Fibroblast of lung (primary cell): ENCODE measurements at regions not wholly inside any gene's neighbourhood (a gene's known extent, or its start where the extent isn't known, plus 50 kb on each side); places are given as distances from the start of the nearest gene placed in this dataset.

Source experiments
- DNase-seq, 2 donors: peaks; one replicate each; pipeline versions ENCODE4 v3.0.0 to v3.0.0-alpha.2; 2010; ENCODE audit warnings: low read depth in 2 of 2
- H2AFZ ChIP-seq: 2 replicates; pipeline ENCODE4 v1.5.1; 2012; ENCODE audit warnings: low read length, control low read depth, inconsistent platforms
- H3K27ac ChIP-seq: 2 replicates; pipeline ENCODE4 v1.5.1; 2011; ENCODE audit warnings: low read length, control low read depth; ENCODE audit not compliant: insufficient read depth
- H3K27me3 ChIP-seq: 2 replicates; pipeline ENCODE4 v1.5.1; 2011; ENCODE audit warnings: mild to moderate bottlenecking, low read length; ENCODE audit not compliant: control insufficient read depth, insufficient read depth
- H3K36me3 ChIP-seq: 2 replicates; pipeline ENCODE4 v1.5.1; 2011; ENCODE audit warnings: low read length; ENCODE audit not compliant: control insufficient read depth, insufficient read depth
- H3K4me1 ChIP-seq: 2 replicates; pipeline ENCODE4 v1.5.1; 2011; ENCODE audit warnings: low read length; ENCODE audit not compliant: control insufficient read depth, insufficient read depth; ENCODE audit errors: extremely low read depth
- H3K4me2 ChIP-seq: 2 replicates; pipeline ENCODE4 v1.5.1; 2011; ENCODE audit warnings: low read length, control low read depth; ENCODE audit not compliant: insufficient read depth; ENCODE audit errors: extremely low read depth
- H3K4me3 ChIP-seq, 4 experiments: fragments of 200-600 bp in 1 of 4; sonication (generic) in 1 of 4; replicated peaks in 1 of 4; 2 replicates each; pipeline ENCODE4 v1.5.1; 2011 to 2016; ENCODE audit warnings: low read length in 4 of 4, low read depth in 3 of 4, mild to moderate bottlenecking in 3 of 4, control low read depth in 2 of 4, inconsistent platforms in 1 of 4, mixed read lengths in 1 of 4; ENCODE audit not compliant: insufficient read depth in 1 of 4; ENCODE audit errors: control extremely low read depth in 1 of 4
- H3K79me2 ChIP-seq: 2 replicates; pipeline ENCODE4 v1.5.1; 2012; ENCODE audit warnings: mild to moderate bottlenecking, low read length, inconsistent platforms; ENCODE audit not compliant: control insufficient read depth, insufficient read depth
- H3K9ac ChIP-seq: 2 replicates; pipeline ENCODE4 v1.5.1; 2011; ENCODE audit warnings: mild to moderate bottlenecking, low read length, control low read depth; ENCODE audit not compliant: insufficient read depth
- H3K9me3 ChIP-seq: 2 replicates; pipeline ENCODE4 v1.5.1; 2012; ENCODE audit warnings: low read depth, low read length; ENCODE audit not compliant: control insufficient read depth, insufficient read depth
- H4K20me1 ChIP-seq: 2 replicates; pipeline ENCODE4 v1.5.1; 2011; ENCODE audit warnings: low read length; ENCODE audit not compliant: control insufficient read depth, insufficient read depth; ENCODE audit errors: extremely low read depth
- CTCF ChIP-seq, 2 donors: IDR thresholded peaks in 1 of 2; conservative IDR thresholded peaks in 1 of 2; 1 replicate in 1 of 2; 2 replicates in 1 of 2; pipeline ENCODE4 v1.5.1; 2011 to 2012; ENCODE audit warnings: low read length in 2 of 2, control low read depth in 1 of 2, inconsistent platforms in 1 of 2, low read depth in 1 of 2, mild to moderate bottlenecking in 1 of 2
- EZH2 ChIP-seq: IDR thresholded peaks from 2 replicates; pipeline ENCODE4 v1.5.1; 2012; ENCODE audit warnings: low read length, control low read depth, mild to moderate bottlenecking; ENCODE audit errors: missing control alignments

GRCh38 chr13:79777504-79777903 lies 296.5 kb downstream of the NDFIP2 start:
- no peaks in the 10 kb centered on the region for H3K36me3 ChIP-seq
- no peaks in the 10 kb centered on the region for H3K79me2 ChIP-seq
- no peak overlapping the region for H3K4me3 ChIP-seq
- DNase-seq, result no peak
- no peak overlapping the region for H3K27ac ChIP-seq
- no peak overlapping the region for H3K9ac ChIP-seq
- no peak overlapping the region for H3K4me2 ChIP-seq
- H3K27me3 ChIP-seq, result no peaks in the 10 kb centered on the region
- H3K4me1 ChIP-seq, result no peaks in the 10 kb centered on the region
- TF ChIP-seq EZH2, result no peak
- no peak for TF ChIP-seq CTCF (conservative IDR thresholded peaks at IDR 0.05 in 1 of 2, IDR thresholded peaks at IDR 0.05 in 1 of 2; ENCODE audit: low read depth in 1 of 2, low read length in 2 of 2)
- H2AFZ ChIP-seq, result no peak overlapping the region
- H4K20me1 ChIP-seq, result no peaks in the 10 kb centered on the region
- H3K9me3 ChIP-seq, result no peaks in the 10 kb centered on the region

- H3K9ac ChIP-seq, result no peak overlapping the region
- H4K20me1 ChIP-seq, result no peaks in the 10 kb centered on the region
- H3K27ac ChIP-seq, result no peak overlapping the region
- no peaks in the 10 kb centered on the region for H3K36me3 ChIP-seq
- H3K4me2 ChIP-seq, result no peak overlapping the region
- H3K27me3 ChIP-seq, result no peaks in the 10 kb centered on the region
- no peak for TF ChIP-seq EZH2
- H3K4me1 ChIP-seq, result no peaks in the 10 kb centered on the region
- H3K4me3 ChIP-seq, result no peak overlapping the region
- H3K79me2 ChIP-seq, result no peaks in the 10 kb centered on the region
- H3K9me3 ChIP-seq, result no peaks in the 10 kb centered on the region
- H2AFZ ChIP-seq, result no peak overlapping the region
- DNase-seq, result peak; percentile 32 to 59
These were observed 295.8 kb downstream of the NDFIP2 start for GRCh38 chr13:79776531-79777295.

- Histone ChIP-seq H3K4me2 (no peak overlapping the region), H3K79me2 (no peaks in the 10 kb centered on the region), H3K27ac (no peak overlapping the region), H2AFZ (no peak overlapping the region), H3K9ac (no peak overlapping the region), H4K20me1 (no peaks in the 10 kb centered on the region), H3K4me1 (no peaks in the 10 kb centered on the region), H3K36me3 (no peaks in the 10 kb centered on the region), H3K4me3 (no peak overlapping the region), H3K9me3 (no peaks in the 10 kb centered on the region), H3K27me3 (no peaks in the 10 kb centered on the region)
- DNase-seq, result peak; percentile 83 to 88
- TF ChIP-seq CTCF (conservative IDR thresholded peaks at IDR 0.05 in 1 of 2, IDR thresholded peaks at IDR 0.05 in 1 of 2; ENCODE audit: low read depth in 1 of 2, low read length in 2 of 2) (peak; percentile 74 to 79), EZH2 (no peak)
These were observed 294.9 kb downstream of the NDFIP2 start for GRCh38 chr13:79775830-79776229.
